ENCODE measurements at regions not wholly inside any gene's neighbourhood (a gene's known extent, or its start where the extent isn't known, plus 50 kb on each side); places are given as distances from the start of the nearest gene placed in this dataset.

DNA sequence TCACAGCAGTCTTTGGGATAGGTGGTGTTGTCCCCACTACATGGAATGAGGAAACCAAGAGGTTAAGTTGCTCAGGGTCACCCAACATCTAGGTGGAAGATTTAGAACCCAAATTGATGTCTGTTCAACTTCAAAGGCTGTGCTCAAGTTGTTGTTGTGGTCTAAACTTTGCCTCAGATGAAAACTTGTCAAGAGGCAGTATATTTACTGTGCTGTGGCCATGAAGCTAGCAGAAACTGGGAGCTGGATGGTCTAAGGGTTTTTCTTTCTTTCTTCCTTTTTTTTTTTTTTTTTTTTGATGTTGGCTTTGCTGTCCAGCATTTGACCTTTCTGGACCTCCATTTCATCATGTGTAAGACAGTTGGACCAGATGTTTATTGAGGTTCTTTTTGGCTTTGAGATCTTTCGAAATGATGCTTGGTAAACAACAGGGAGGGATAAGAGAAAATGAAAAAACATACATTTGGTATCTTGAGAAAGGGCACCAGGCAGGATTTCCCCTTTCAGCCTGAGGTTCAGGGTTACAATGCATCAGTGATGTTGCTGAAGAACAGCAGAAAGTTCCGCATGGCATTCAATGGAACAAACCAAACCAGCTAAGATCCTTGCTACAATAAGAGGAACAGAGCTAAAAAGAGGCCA is 166.2 kb upstream of the RPS6KA3 start:
- in situ Hi-C loops (cut with HindIII; ENCODE audit: low sequenced_read_pairs): no loop called here
- no peak overlapping the region for H3K4me3 ChIP-seq (ENCODE audit: low read depth, low read length)
- DNase-seq (ENCODE audit: low read depth): no peak
- TF ChIP-seq, protein P1, sequence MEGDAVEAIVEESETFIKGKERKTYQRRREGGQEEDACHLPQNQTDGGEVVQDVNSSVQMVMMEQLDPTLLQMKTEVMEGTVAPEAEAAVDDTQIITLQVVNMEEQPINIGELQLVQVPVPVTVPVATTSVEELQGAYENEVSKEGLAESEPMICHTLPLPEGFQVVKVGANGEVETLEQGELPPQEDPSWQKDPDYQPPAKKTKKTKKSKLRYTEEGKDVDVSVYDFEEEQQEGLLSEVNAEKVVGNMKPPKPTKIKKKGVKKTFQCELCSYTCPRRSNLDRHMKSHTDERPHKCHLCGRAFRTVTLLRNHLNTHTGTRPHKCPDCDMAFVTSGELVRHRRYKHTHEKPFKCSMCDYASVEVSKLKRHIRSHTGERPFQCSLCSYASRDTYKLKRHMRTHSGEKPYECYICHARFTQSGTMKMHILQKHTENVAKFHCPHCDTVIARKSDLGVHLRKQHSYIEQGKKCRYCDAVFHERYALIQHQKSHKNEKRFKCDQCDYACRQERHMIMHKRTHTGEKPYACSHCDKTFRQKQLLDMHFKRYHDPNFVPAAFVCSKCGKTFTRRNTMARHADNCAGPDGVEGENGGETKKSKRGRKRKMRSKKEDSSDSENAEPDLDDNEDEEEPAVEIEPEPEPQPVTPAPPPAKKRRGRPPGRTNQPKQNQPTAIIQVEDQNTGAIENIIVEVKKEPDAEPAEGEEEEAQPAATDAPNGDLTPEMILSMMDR (IDR thresholded peaks at IDR 0.05; ENCODE audit: low read depth, low read length, missing control alignments): no peak

DNA sequence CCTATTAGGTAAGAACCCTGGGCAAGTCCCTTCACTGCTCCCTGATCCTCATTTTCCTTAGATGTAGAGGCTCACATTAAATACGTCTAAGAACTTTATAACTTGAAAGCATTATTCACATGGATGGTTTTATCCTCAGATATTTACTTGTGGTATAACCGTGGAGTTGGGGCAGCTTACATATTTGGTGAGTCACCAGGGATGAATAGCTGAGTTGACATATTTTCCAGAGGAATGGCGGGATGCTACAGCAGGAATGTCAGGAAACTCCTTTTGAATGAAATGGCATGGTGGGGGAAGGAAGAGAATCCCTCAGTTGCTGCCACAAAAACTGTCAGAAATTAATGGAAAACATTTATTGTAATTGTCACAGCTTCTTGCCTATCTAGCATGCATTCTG is 165.3 kb upstream of the RPS6KA3 start:
- TF ChIP-seq, protein P1 (IDR thresholded peaks at IDR 0.05; ENCODE audit: low read depth, low read length, missing control alignments): no peak
- in situ Hi-C loops (cut with HindIII; ENCODE audit: low sequenced_read_pairs): no loop called here
- peak; percentile 62 for DNase-seq (ENCODE audit: low read depth)
- no peak overlapping the region for H3K4me3 ChIP-seq (ENCODE audit: low read depth, low read length)

DNA sequence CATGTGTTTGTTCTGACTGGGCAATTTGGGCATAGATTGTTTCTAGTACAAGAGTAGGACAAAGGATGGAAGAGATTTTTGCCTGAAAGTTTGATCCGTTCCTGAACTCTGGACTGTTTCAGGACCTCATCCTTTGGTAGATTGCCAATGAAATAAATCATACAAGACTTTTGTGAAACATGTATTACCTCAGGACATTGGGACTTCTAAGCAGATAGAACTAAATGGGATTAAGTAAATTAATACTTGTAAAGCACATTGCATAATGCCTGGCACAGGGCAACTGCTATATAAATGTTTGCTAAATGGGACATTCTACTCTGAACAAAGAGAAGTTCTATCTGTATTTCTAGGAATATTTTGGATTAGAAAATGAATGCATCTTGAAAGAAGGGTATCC is 164.8 kb upstream of the RPS6KA3 start:
- DNase-seq (ENCODE audit: low read depth): no peak
- TF ChIP-seq, protein P1 (IDR thresholded peaks at IDR 0.05; ENCODE audit: low read depth, low read length, missing control alignments): no peak
- H3K4me3 ChIP-seq (ENCODE audit: low read depth, low read length): no peak overlapping the region
- in situ Hi-C loops (cut with HindIII; ENCODE audit: low sequenced_read_pairs): no loop called here

DNA sequence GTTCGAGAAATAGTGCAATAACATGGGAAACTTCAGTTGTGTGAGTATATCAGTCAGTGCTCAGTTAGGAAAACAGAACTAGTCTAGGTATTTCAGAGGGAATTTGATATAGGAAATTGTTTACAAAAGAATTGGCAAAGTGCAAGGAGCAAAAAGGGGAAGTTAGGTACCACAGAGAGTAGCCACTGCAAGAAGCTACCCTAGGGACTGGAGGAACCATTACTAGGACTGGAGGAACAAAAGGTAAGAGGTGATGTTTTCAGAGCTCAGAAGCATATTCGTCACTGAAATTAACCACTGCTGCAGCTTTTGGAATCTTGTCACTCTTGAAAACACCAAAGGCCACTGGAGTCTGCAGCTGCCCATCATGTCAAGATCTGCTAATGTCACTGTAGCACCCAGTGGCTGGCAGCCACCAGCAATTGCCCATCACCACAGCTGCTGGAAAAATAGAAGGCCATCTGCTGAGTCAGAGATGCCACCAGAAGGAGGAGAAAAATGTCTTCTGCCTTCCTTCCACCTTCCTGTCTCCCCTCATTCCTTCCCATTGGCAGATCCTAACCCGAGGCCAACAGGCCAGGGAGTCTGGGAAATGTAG is 160.6 kb upstream of the RPS6KA3 start:
- in situ Hi-C loops (cut with HindIII; ENCODE audit: low sequenced_read_pairs): no loop called here
- no peak for DNase-seq (ENCODE audit: low read depth)
- no peak overlapping the region for H3K4me3 ChIP-seq (ENCODE audit: low read depth, low read length)
- TF ChIP-seq, protein P1 (IDR thresholded peaks at IDR 0.05; ENCODE audit: low read depth, low read length, missing control alignments): no peak

DNA sequence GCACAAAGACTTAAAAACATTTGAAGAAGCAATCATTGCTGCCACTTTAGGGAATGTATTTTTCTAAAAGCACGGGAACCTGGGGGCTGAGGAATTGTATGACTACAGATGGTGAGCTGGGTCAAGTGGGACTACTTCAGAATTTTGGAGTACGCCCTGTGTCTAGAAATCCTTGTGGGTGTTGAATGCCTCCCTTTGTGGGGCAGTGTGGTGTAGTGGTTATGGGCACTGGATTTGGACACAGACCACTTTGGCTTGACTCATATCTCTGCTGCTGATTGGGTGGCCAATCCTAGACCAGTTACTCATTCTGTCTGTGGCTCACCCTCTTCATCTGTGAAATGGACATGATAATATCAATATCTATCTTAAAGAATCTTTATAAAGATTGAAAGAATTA is 155.0 kb upstream of the RPS6KA3 start:
- no peak overlapping the region for H3K4me3 ChIP-seq (ENCODE audit: low read depth, low read length)
- no peak for DNase-seq (ENCODE audit: low read depth)
- in situ Hi-C loops (cut with HindIII; ENCODE audit: low sequenced_read_pairs): no loop called here
- TF ChIP-seq, protein P1 (IDR thresholded peaks at IDR 0.05; ENCODE audit: low read depth, low read length, missing control alignments): no peak

DNA sequence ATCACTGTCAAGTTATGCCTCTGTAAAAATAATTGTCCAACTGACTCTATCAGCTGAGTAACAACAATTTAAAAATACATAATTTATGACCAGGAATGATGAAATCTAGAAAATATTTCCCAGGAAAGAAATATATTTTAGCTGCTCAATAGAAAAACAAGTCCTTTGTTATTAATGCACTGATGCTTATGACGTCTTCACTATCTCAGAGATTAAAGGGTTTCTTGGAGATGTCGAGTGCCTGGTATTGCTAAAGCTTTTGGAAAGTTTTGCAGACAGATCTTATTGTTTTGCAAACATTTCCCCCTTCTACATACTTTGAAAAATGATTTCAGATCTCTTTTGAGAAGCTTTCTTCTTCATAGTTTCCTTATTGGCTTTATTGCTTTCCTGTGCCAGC is 154.6 kb upstream of the RPS6KA3 start:
- TF ChIP-seq, protein P1 (IDR thresholded peaks at IDR 0.05; ENCODE audit: low read depth, low read length, missing control alignments): no peak
- in situ Hi-C loops (cut with HindIII; ENCODE audit: low sequenced_read_pairs): no loop called here
- no peak for DNase-seq (ENCODE audit: low read depth)
- no peak overlapping the region for H3K4me3 ChIP-seq (ENCODE audit: low read depth, low read length)

Data from astrocyte of the cerebellum (primary cell).